ENCODE measurements at regions not wholly inside any gene's neighbourhood (a gene's known extent, or its start where the extent isn't known, plus 50 kb on each side); places are given as distances from the start of the nearest gene placed in this dataset.
"Not testable (repeated sequence)": the region's sequence is repeated elsewhere in the genome, so short reads cannot be mapped to it uniquely, and the experiment has no call there.

DNA sequence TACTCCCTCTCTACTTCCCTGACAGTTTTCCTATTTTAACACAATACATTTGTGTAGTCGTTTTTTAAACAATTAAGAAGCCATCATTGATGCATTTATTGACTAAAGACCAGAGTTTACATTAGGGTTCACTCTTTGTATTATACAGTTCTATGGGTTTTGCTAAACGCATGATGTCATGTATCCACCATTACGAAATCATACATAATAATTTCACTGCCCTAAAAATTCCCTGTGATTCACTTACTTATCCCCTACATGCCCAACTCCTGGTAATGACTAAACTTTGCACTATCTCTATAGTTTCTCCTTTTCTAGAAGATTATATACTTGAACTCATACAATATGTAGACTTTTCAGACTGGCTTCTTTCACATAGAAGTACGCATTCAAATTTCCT is 1016.5 kb upstream of the FOXG1 start:
- H3K9me3 ChIP-seq (ENCODE audit: control insufficient read depth in 4 of 4, insufficient read depth in 3 of 4, low read length in 3 of 4) = no peaks in the 10 kb centered on the region
- TF ChIP-seq, protein P1, sequence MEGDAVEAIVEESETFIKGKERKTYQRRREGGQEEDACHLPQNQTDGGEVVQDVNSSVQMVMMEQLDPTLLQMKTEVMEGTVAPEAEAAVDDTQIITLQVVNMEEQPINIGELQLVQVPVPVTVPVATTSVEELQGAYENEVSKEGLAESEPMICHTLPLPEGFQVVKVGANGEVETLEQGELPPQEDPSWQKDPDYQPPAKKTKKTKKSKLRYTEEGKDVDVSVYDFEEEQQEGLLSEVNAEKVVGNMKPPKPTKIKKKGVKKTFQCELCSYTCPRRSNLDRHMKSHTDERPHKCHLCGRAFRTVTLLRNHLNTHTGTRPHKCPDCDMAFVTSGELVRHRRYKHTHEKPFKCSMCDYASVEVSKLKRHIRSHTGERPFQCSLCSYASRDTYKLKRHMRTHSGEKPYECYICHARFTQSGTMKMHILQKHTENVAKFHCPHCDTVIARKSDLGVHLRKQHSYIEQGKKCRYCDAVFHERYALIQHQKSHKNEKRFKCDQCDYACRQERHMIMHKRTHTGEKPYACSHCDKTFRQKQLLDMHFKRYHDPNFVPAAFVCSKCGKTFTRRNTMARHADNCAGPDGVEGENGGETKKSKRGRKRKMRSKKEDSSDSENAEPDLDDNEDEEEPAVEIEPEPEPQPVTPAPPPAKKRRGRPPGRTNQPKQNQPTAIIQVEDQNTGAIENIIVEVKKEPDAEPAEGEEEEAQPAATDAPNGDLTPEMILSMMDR (IDR thresholded peaks at IDR 0.05; ENCODE audit: control extremely low read depth, extremely low read depth) = no peak
- H3K36me3 ChIP-seq (ENCODE audit: control insufficient read depth in 4 of 4, insufficient read depth in 4 of 4, low read length in 4 of 4) = no peaks in the 10 kb centered on the region
- no peak overlapping the region for H3K4me3 ChIP-seq
- DNase-seq (no peak), ATAC-seq (ENCODE audit: insufficient read depth, low FRiP score) (no peak)
- no peak overlapping the region for H3K27ac ChIP-seq (ENCODE audit: low read depth in 1 of 2, low read length in 1 of 2)
- no peaks in the 10 kb centered on the region for H3K27me3 ChIP-seq (ENCODE audit: control insufficient read depth in 3 of 3, insufficient read depth in 3 of 3, low read length in 2 of 3)
- H3K4me1 ChIP-seq (ENCODE audit: control insufficient read depth in 5 of 5, insufficient read depth in 5 of 5, low read length in 5 of 5) = no peaks in the 10 kb centered on the region
- H3K9ac ChIP-seq (ENCODE audit: insufficient read depth in 1 of 2, low read length in 2 of 2) = no peak overlapping the region
- WGBS, 2 donors = 75 to 77% methylated on average over 4 of the region's 4 CpGs

DNA sequence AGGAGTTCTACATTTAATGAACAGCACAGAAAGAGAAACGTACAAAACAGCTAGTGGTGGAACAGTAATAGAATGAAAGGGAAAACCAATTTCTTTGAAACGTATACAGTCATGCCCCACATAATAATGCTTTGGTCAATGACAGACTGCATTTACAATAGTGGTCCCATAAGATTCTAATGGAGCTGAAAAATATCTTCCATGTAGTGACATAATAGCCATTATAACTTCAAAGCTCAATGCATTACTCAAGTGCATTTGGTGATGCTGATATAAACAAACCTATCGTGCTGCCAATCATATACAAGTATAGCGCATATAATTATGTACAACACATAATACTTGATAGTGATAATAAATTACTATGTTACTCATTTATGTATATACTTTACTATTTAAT is 1008.9 kb upstream of the FOXG1 start:
- not testable (repeated sequence) for H3K27ac ChIP-seq (ENCODE audit: low read depth in 1 of 2, low read length in 1 of 2); ATAC-seq (ENCODE audit: insufficient read depth, low FRiP score); H3K9me3 ChIP-seq (ENCODE audit: control insufficient read depth in 4 of 4, insufficient read depth in 3 of 4, low read length in 3 of 4); H3K4me1 ChIP-seq (ENCODE audit: control insufficient read depth in 5 of 5, insufficient read depth in 5 of 5, low read length in 5 of 5); DNase-seq; H3K27me3 ChIP-seq (ENCODE audit: control insufficient read depth in 3 of 3, insufficient read depth in 3 of 3, low read length in 2 of 3); H3K36me3 ChIP-seq (ENCODE audit: control insufficient read depth in 4 of 4, insufficient read depth in 4 of 4, low read length in 4 of 4); H3K9ac ChIP-seq (ENCODE audit: insufficient read depth in 1 of 2, low read length in 2 of 2); H3K4me3 ChIP-seq
- WGBS, 2 donors = 87 to 92% methylated on average over 4 of the region's 4 CpGs

DNA sequence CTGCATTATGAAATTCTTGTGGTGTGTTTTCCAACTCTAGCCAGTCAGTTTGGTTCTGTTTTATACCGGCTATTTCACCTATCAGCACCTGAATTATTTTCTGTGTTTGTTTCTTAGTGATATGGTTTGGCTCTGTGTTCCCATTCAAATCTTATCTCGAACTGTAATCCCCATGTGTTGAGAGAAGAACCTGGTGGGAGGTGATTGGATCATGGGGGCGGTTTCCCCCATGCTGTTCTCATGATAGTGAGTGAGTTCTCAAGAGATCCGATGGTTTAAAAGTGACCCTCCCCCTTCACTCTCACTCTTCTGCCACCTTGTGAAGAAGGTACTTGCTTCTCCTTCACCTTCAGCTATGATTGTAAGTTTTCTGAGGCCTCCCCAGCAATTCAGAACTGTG is 1006.2 kb upstream of the FOXG1 start:
- WGBS, 2 donors = 71 to 75% methylated on average over 4 of the region's 4 CpGs
- not testable (repeated sequence) for H3K27me3 ChIP-seq (ENCODE audit: control insufficient read depth in 3 of 3, insufficient read depth in 3 of 3, low read length in 2 of 3); H3K36me3 ChIP-seq (ENCODE audit: control insufficient read depth in 4 of 4, insufficient read depth in 4 of 4, low read length in 4 of 4); DNase-seq; H3K4me3 ChIP-seq; H3K9me3 ChIP-seq (ENCODE audit: control insufficient read depth in 4 of 4, insufficient read depth in 3 of 4, low read length in 3 of 4); H3K27ac ChIP-seq (ENCODE audit: low read depth in 1 of 2, low read length in 1 of 2); ATAC-seq (ENCODE audit: insufficient read depth, low FRiP score); H3K4me1 ChIP-seq (ENCODE audit: control insufficient read depth in 5 of 5, insufficient read depth in 5 of 5, low read length in 5 of 5); H3K9ac ChIP-seq (ENCODE audit: insufficient read depth in 1 of 2, low read length in 2 of 2)

- 54 to 70% methylated on average over 6 of the region's 6 CpGs for WGBS, 2 donors
- H3K36me3 ChIP-seq (ENCODE audit: control insufficient read depth in 4 of 4, insufficient read depth in 4 of 4, low read length in 4 of 4); H3K27me3 ChIP-seq (ENCODE audit: control insufficient read depth in 3 of 3, insufficient read depth in 3 of 3, low read length in 2 of 3); H3K27ac ChIP-seq (ENCODE audit: low read depth in 1 of 2, low read length in 1 of 2); DNase-seq; H3K4me3 ChIP-seq; H3K9me3 ChIP-seq (ENCODE audit: control insufficient read depth in 4 of 4, insufficient read depth in 3 of 4, low read length in 3 of 4); ATAC-seq (ENCODE audit: insufficient read depth, low FRiP score); H3K4me1 ChIP-seq (ENCODE audit: control insufficient read depth in 5 of 5, insufficient read depth in 5 of 5, low read length in 5 of 5); H3K9ac ChIP-seq (ENCODE audit: insufficient read depth in 1 of 2, low read length in 2 of 2): not testable (repeated sequence)
These were observed 967.2 kb upstream of the FOXG1 start for GRCh38 chr14:27799066-27800028.

- not testable (repeated sequence) for H3K4me1 ChIP-seq (ENCODE audit: control insufficient read depth in 5 of 5, insufficient read depth in 5 of 5, low read length in 5 of 5); ATAC-seq (ENCODE audit: insufficient read depth, low FRiP score)
- 22 to 49% methylated on average over 4 of the region's 4 CpGs for WGBS, 2 donors
These were observed 948.7 kb upstream of the FOXG1 start for GRCh38 chr14:27817746-27818430.

GRCh38 chr14:27826149-27826548 is 940.4 kb upstream of the FOXG1 start:
- DNase-seq = peak in 1 of 3 donors; percentile 0
- not testable (repeated sequence) for H3K27me3 ChIP-seq (ENCODE audit: control insufficient read depth in 3 of 3, insufficient read depth in 3 of 3, low read length in 2 of 3); H3K27ac ChIP-seq (ENCODE audit: low read depth in 1 of 2, low read length in 1 of 2); H3K4me3 ChIP-seq; H3K36me3 ChIP-seq (ENCODE audit: control insufficient read depth in 4 of 4, insufficient read depth in 4 of 4, low read length in 4 of 4); H3K4me1 ChIP-seq (ENCODE audit: control insufficient read depth in 5 of 5, insufficient read depth in 5 of 5, low read length in 5 of 5); ATAC-seq (ENCODE audit: insufficient read depth, low FRiP score); H3K9me3 ChIP-seq (ENCODE audit: control insufficient read depth in 4 of 4, insufficient read depth in 3 of 4, low read length in 3 of 4); H3K9ac ChIP-seq (ENCODE audit: insufficient read depth in 1 of 2, low read length in 2 of 2)
- WGBS, 2 donors = 24 to 46% methylated on average over 4 of the region's 4 CpGs

More at GRCh38 chr14:27817746-27818430, 948.7 kb upstream of the FOXG1 start:
- H3K4me3 ChIP-seq; H3K36me3 ChIP-seq (ENCODE audit: control insufficient read depth in 4 of 4, insufficient read depth in 4 of 4, low read length in 4 of 4); H3K27ac ChIP-seq (ENCODE audit: low read depth in 1 of 2, low read length in 1 of 2); H3K9me3 ChIP-seq (ENCODE audit: control insufficient read depth in 4 of 4, insufficient read depth in 3 of 4, low read length in 3 of 4); H3K27me3 ChIP-seq (ENCODE audit: control insufficient read depth in 3 of 3, insufficient read depth in 3 of 3, low read length in 2 of 3); H3K9ac ChIP-seq (ENCODE audit: insufficient read depth in 1 of 2, low read length in 2 of 2); DNase-seq: not testable (repeated sequence)

DNA sequence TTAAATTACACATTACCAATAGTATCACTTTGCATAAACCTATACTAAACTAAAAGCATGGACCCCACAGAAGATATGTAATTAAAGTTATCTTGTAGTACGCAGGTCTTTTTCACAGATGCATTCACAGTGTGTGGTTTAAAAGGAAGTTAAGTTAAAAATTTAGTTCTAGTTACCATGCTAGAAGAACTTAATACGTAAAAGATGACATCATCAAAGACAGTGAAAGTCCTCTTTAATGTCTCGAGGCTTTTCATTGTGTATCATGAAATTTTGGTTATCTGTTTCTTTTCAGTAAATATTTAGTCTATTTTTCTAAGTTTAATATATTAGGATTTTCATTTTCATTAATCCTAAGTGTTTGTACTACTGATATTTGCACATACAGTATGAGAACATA is 934.6 kb upstream of the FOXG1 start:
- 78 to 84% methylated on average over 3 of the region's 3 CpGs for WGBS, 2 donors
- not testable (repeated sequence) for DNase-seq; H3K9me3 ChIP-seq (ENCODE audit: control insufficient read depth in 4 of 4, insufficient read depth in 3 of 4, low read length in 3 of 4); H3K4me3 ChIP-seq; H3K27me3 ChIP-seq (ENCODE audit: control insufficient read depth in 3 of 3, insufficient read depth in 3 of 3, low read length in 2 of 3); H3K9ac ChIP-seq (ENCODE audit: insufficient read depth in 1 of 2, low read length in 2 of 2); H3K27ac ChIP-seq (ENCODE audit: low read depth in 1 of 2, low read length in 1 of 2); H3K4me1 ChIP-seq (ENCODE audit: control insufficient read depth in 5 of 5, insufficient read depth in 5 of 5, low read length in 5 of 5); H3K36me3 ChIP-seq (ENCODE audit: control insufficient read depth in 4 of 4, insufficient read depth in 4 of 4, low read length in 4 of 4); ATAC-seq (ENCODE audit: insufficient read depth, low FRiP score)

All from lung (tissue), 11 donors.